ENCODE measurements at regions not wholly inside any gene's neighbourhood (a gene's known extent, or its start where the extent isn't known, plus 50 kb on each side); places are given as distances from the start of the nearest gene placed in this dataset.

- DNase-seq (ENCODE audit: low read depth in 3 of 3, low spot score in 2 of 3): no peak
Measured at GRCh38 chr1:217373761-217374701, 256.9 kb downstream of the GPATCH2 start.

GRCh38 chr1:217372049-217372970 lies 258.6 kb downstream of the GPATCH2 start:
- DNase-seq (ENCODE audit: low read depth in 3 of 3, low spot score in 2 of 3): no peak

DNA sequence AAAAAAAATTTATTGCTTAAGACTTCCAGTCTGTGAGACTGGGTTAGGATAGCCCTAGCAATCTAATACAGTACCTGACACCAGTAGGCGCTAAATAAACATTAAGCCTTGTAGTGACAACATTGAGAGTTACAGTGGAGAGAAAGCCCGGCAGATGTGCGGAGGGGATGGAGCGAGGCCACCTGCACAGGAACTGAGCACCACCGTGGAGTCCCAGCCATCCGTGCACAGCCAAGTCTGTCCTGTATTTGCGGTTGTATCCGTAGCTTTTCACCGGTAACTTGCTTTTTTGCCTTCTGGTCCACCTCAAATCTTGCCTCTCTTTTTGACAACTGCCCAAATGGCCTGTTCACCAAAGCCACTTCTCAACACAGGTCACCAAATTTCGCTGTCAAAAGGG lies 260.1 kb downstream of the GPATCH2 start:
- no peak for DNase-seq (ENCODE audit: low read depth in 3 of 3, low spot score in 2 of 3)

- no peak for DNase-seq (ENCODE audit: low read depth in 3 of 3, low spot score in 2 of 3)
Measured at GRCh38 chr1:217369996-217370551, 260.8 kb downstream of the GPATCH2 start.

- DNase-seq (ENCODE audit: low read depth in 3 of 3, low spot score in 2 of 3): no peak
Measured at GRCh38 chr1:217369271-217369981, 261.5 kb downstream of the GPATCH2 start.

DNA sequence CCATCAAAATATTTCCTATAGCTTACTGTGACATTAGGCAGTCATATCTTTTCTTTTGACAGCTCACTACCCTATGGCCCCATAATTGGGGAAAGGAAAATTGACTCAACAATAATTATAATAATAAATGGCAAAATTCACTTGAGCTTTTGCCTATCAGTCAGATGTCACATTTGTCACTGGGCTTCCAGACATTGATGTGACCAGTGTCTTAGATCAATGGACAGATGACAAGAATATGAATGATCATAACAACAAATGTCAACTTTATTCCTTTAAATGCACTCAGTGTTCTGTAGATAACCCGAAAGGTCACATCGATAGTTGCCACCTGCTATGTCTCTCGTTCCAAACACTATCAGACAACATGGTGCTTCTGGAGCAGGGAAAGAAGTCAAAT lies 266.7 kb downstream of the GPATCH2 start:
- DNase-seq (ENCODE audit: low read depth in 3 of 3, low spot score in 2 of 3): no peak

DNA sequence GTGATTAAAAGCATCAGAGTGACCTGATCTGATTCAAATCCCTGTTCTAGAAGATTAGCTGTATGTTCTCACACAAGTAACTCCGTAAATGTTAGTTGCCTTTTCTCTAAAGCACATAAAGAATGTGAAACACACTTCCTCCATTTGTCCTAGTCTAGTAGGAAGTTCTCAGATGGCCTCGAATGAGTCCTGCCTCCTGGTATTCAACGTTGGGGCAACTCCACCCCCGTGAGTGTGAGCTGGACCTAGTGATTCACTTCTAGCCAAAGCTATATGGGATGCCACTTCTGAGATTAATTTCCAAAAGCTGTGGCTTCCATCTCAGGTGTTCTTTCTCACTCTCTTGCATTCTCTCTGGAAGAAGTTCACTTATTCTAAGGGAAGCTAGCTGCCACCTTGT lies 267.6 kb downstream of the GPATCH2 start:
- DNase-seq (ENCODE audit: low read depth in 3 of 3, low spot score in 2 of 3): no peak

GRCh38 chr1:217360510-217360909 lies 270.4 kb downstream of the GPATCH2 start:
- DNase-seq (ENCODE audit: low read depth in 3 of 3, low spot score in 2 of 3): no peak

- DNase-seq (ENCODE audit: low read depth in 3 of 3, low spot score in 2 of 3): peak in 1 of 3 donors; percentile 17
Measured at GRCh38 chr1:217354895-217355294, 276.0 kb downstream of the GPATCH2 start.

- no peak for DNase-seq (ENCODE audit: low read depth in 3 of 3, low spot score in 2 of 3)
Measured at GRCh38 chr1:217348960-217349664, 281.8 kb downstream of the GPATCH2 start.

- no peak for DNase-seq (ENCODE audit: low read depth in 3 of 3, low spot score in 2 of 3)
Measured at GRCh38 chr1:217344712-217345111, 286.2 kb downstream of the GPATCH2 start.

- peak in 1 of 3 donors; percentile 39 for DNase-seq (ENCODE audit: low read depth in 3 of 3, low spot score in 2 of 3)
Measured at GRCh38 chr1:217343907-217344306, 287.0 kb downstream of the GPATCH2 start.

- no peak for DNase-seq (ENCODE audit: low read depth in 3 of 3, low spot score in 2 of 3)
Measured at GRCh38 chr1:217342105-217342504, 288.8 kb downstream of the GPATCH2 start.

GRCh38 chr1:217336724-217337123 lies 294.2 kb downstream of the GPATCH2 start:
- DNase-seq (ENCODE audit: low read depth in 3 of 3, low spot score in 2 of 3): no peak

GRCh38 chr1:217333939-217334338 lies 297.0 kb downstream of the GPATCH2 start:
- DNase-seq (ENCODE audit: low read depth in 3 of 3, low spot score in 2 of 3): no peak

GRCh38 chr1:217332431-217333065 lies 298.3 kb downstream of the GPATCH2 start:
- no peak for DNase-seq (ENCODE audit: low read depth in 3 of 3, low spot score in 2 of 3)

GRCh38 chr1:217331698-217332097 lies 299.2 kb downstream of the GPATCH2 start:
- no peak for DNase-seq (ENCODE audit: low read depth in 3 of 3, low spot score in 2 of 3)

- no peak for DNase-seq (ENCODE audit: low read depth in 3 of 3, low spot score in 2 of 3)
Measured at GRCh38 chr1:217327901-217328300, 303.0 kb downstream of the GPATCH2 start.

GRCh38 chr1:217322834-217323233 lies 308.1 kb downstream of the GPATCH2 start:
- no peak for DNase-seq (ENCODE audit: low read depth in 3 of 3, low spot score in 2 of 3)
